NCI-H1694 treated with DMSO at 0.1 percent for 48 hours (cell line): ENCODE measurements at regions not wholly inside any gene's neighbourhood (a gene's known extent, or its start where the extent isn't known, plus 50 kb on each side); places are given as distances from the start of the nearest gene placed in this dataset.
"Not testable (repeated sequence)": the region's sequence is repeated elsewhere in the genome, so short reads cannot be mapped to it uniquely, and the experiment has no call there.

Source experiments
- DNase-seq: peaks from one replicate; lab custom pipeline; 2025; lab: John Stamatoyannopoulos, UW

- no peak for DNase-seq
Measured at GRCh38 chr13:104625201-104625600, 1559.0 kb upstream of the SLC10A2 start.

GRCh38 chr13:104616990-104617389 lies 1550.8 kb upstream of the SLC10A2 start:
- no peak for DNase-seq

GRCh38 chr13:104614361-104615145 lies 1548.3 kb upstream of the SLC10A2 start:
- no peak for DNase-seq

GRCh38 chr13:104608331-104608730 lies 1542.1 kb upstream of the SLC10A2 start:
- no peak for DNase-seq

- DNase-seq, result not testable (repeated sequence)
Measured at GRCh38 chr13:104605435-104605834, 1539.2 kb upstream of the SLC10A2 start.

- no peak for DNase-seq
Measured at GRCh38 chr13:104597546-104598180, 1531.4 kb upstream of the SLC10A2 start.

GRCh38 chr13:104595511-104595910 lies 1529.3 kb upstream of the SLC10A2 start:
- DNase-seq, result no peak

GRCh38 chr13:104594806-104595205 lies 1528.6 kb upstream of the SLC10A2 start:
- DNase-seq, result no peak

- no peak for DNase-seq
Measured at GRCh38 chr13:104593693-104594092, 1527.5 kb upstream of the SLC10A2 start.

- DNase-seq, result no peak
Measured at GRCh38 chr13:104593251-104593576, 1527.0 kb upstream of the SLC10A2 start.

GRCh38 chr13:104592545-104593250 lies 1526.5 kb upstream of the SLC10A2 start:
- DNase-seq, result no peak

- DNase-seq, result no peak
Measured at GRCh38 chr13:104592127-104592526, 1525.9 kb upstream of the SLC10A2 start.

GRCh38 chr13:104586051-104586746 lies 1520.0 kb upstream of the SLC10A2 start:
- no peak for DNase-seq

- DNase-seq, result no peak
Measured at GRCh38 chr13:104584481-104584880, 1518.3 kb upstream of the SLC10A2 start.

GRCh38 chr13:104580931-104581330 lies 1514.7 kb upstream of the SLC10A2 start:
- DNase-seq, result no peak

- no peak for DNase-seq
Measured at GRCh38 chr13:104577071-104577815, 1511.0 kb upstream of the SLC10A2 start.

GRCh38 chr13:104571893-104572229 lies 1505.6 kb upstream of the SLC10A2 start:
- DNase-seq, result no peak

GRCh38 chr13:104571161-104571892 lies 1505.1 kb upstream of the SLC10A2 start:
- DNase-seq, result peak; percentile 64

GRCh38 chr13:104567114-104567513 lies 1500.9 kb upstream of the SLC10A2 start:
- no peak for DNase-seq

- DNase-seq, result no peak
Measured at GRCh38 chr13:104565888-104566287, 1499.7 kb upstream of the SLC10A2 start.

- DNase-seq, result no peak
Measured at GRCh38 chr13:104553896-104554295, 1487.7 kb upstream of the SLC10A2 start.
